ENCODE measurements at regions not wholly inside any gene's neighbourhood (a gene's known extent, or its start where the extent isn't known, plus 50 kb on each side); places are given as distances from the start of the nearest gene placed in this dataset.

DNA sequence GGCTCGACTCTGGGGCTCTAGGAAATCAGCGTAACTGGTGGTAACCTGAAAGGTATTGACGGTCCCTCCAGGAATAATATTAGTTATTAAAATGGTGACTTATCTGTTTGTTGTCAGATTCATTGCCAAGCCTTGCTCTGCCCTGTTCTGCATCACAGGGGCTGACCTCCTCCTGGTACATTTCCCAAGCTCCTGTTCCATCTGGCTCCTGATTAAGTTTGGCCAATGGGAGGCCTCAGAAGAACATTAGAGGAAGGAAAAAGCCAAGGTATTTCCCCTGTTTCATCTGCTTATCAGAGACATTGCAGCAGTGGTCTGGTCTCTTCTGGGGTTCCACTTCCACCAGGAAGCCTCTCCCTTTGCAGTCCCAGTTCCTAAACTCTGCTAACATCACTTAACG, 527.0 kb downstream of the TNS1 start:
- CTCF ChIA-PET = no interaction called here
- DNase-seq (ENCODE audit: low read depth, low spot score) (no peak), ATAC-seq (no peak)
- Histone ChIP-seq H3K9me3 (ENCODE audit: control insufficient read depth, insufficient read depth, low read depth, low read length) (no peaks in the 10 kb centered on the region), H3K4me3 (ENCODE audit: low read depth in 2 of 2, low read length in 2 of 2) (no peak overlapping the region), H3K36me3 (ENCODE audit: control insufficient read depth, insufficient read depth, low read length) (no peaks in the 10 kb centered on the region), H3K27me3 (ENCODE audit: control insufficient read depth, insufficient read depth, low read length) (no peaks in the 10 kb centered on the region), H3K27ac (ENCODE audit: low read length) (no peak overlapping the region), H3K4me1 (ENCODE audit: control insufficient read depth, insufficient read depth, low read length) (no peaks in the 10 kb centered on the region)
- TF ChIP-seq SIN3A (IDR thresholded peaks at IDR 0.05; ENCODE audit: borderline replicate concordance, insufficient read depth, low read depth, low read length) (no peak), POLR2AphosphoS5 (IDR thresholded peaks at IDR 0.05; ENCODE audit: low read depth, low read length) (no peak), TCF7L2 (IDR thresholded peaks at IDR 0.05; ENCODE audit: low read depth, low read length) (no peak)
- TF ChIP-seq, protein P1, sequence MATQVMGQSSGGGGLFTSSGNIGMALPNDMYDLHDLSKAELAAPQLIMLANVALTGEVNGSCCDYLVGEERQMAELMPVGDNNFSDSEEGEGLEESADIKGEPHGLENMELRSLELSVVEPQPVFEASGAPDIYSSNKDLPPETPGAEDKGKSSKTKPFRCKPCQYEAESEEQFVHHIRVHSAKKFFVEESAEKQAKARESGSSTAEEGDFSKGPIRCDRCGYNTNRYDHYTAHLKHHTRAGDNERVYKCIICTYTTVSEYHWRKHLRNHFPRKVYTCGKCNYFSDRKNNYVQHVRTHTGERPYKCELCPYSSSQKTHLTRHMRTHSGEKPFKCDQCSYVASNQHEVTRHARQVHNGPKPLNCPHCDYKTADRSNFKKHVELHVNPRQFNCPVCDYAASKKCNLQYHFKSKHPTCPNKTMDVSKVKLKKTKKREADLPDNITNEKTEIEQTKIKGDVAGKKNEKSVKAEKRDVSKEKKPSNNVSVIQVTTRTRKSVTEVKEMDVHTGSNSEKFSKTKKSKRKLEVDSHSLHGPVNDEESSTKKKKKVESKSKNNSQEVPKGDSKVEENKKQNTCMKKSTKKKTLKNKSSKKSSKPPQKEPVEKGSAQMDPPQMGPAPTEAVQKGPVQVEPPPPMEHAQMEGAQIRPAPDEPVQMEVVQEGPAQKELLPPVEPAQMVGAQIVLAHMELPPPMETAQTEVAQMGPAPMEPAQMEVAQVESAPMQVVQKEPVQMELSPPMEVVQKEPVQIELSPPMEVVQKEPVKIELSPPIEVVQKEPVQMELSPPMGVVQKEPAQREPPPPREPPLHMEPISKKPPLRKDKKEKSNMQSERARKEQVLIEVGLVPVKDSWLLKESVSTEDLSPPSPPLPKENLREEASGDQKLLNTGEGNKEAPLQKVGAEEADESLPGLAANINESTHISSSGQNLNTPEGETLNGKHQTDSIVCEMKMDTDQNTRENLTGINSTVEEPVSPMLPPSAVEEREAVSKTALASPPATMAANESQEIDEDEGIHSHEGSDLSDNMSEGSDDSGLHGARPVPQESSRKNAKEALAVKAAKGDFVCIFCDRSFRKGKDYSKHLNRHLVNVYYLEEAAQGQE (IDR thresholded peaks at IDR 0.05; ENCODE audit: insufficient read depth in 1 of 2, low read depth in 2 of 2, low read length in 1 of 2) = no peak
- TF ChIP-seq, protein P2, sequence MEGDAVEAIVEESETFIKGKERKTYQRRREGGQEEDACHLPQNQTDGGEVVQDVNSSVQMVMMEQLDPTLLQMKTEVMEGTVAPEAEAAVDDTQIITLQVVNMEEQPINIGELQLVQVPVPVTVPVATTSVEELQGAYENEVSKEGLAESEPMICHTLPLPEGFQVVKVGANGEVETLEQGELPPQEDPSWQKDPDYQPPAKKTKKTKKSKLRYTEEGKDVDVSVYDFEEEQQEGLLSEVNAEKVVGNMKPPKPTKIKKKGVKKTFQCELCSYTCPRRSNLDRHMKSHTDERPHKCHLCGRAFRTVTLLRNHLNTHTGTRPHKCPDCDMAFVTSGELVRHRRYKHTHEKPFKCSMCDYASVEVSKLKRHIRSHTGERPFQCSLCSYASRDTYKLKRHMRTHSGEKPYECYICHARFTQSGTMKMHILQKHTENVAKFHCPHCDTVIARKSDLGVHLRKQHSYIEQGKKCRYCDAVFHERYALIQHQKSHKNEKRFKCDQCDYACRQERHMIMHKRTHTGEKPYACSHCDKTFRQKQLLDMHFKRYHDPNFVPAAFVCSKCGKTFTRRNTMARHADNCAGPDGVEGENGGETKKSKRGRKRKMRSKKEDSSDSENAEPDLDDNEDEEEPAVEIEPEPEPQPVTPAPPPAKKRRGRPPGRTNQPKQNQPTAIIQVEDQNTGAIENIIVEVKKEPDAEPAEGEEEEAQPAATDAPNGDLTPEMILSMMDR (IDR thresholded peaks at IDR 0.05) = no peak
- POLR2A ChIA-PET = no interaction called here
- in situ Hi-C loops (cut with HindIII; ENCODE audit: low pct_unique_long_range_greater_than_20kb, low sequenced_read_pairs) = no loop called here
- intact Hi-C loops (cut with micrococcal nuclease; ENCODE audit: unreplicated experiment) = no loop called here
- BruUV-seq (replicated peaks) = no TSS peak

DNA sequence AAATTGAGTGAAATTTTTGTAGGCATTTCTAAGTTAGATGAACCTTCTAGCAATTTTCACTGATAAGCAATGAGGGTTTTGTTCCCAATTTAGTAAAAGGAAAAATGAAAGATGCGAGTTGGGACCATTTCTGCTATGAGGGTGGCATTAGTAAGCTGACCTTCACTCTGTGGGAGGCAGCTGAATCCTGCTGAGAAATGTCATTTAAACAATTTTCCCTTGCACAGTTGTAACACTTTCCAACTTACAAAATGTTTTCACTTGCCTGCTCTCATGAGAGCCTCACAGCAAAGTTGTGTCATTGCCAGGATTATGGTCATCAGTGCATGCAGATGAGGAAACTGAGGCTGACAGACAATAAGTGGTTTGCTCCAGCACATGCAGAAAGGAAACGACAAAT, 527.7 kb downstream of the TNS1 start:
- Histone ChIP-seq H3K27ac (ENCODE audit: low read length) (no peak overlapping the region), H3K36me3 (ENCODE audit: control insufficient read depth, insufficient read depth, low read length) (no peaks in the 10 kb centered on the region), H3K4me3 (ENCODE audit: low read depth in 2 of 2, low read length in 2 of 2) (no peak overlapping the region), H3K27me3 (ENCODE audit: control insufficient read depth, insufficient read depth, low read length) (no peaks in the 10 kb centered on the region), H3K9me3 (ENCODE audit: control insufficient read depth, insufficient read depth, low read depth, low read length) (no peaks in the 10 kb centered on the region), H3K4me1 (ENCODE audit: control insufficient read depth, insufficient read depth, low read length) (no peaks in the 10 kb centered on the region)
- POLR2A ChIA-PET = no interaction called here
- TF ChIP-seq SIN3A (IDR thresholded peaks at IDR 0.05; ENCODE audit: borderline replicate concordance, insufficient read depth, low read depth, low read length) (no peak), TCF7L2 (IDR thresholded peaks at IDR 0.05; ENCODE audit: low read depth, low read length) (no peak), POLR2AphosphoS5 (IDR thresholded peaks at IDR 0.05; ENCODE audit: low read depth, low read length) (no peak)
- TF ChIP-seq, protein P1 (IDR thresholded peaks at IDR 0.05; ENCODE audit: insufficient read depth in 1 of 2, low read depth in 2 of 2, low read length in 1 of 2) = no peak
- TF ChIP-seq, protein P2 (IDR thresholded peaks at IDR 0.05) = no peak
- DNase-seq (ENCODE audit: low read depth, low spot score) (no peak), ATAC-seq (no peak)
- no TSS peak for BruUV-seq (replicated peaks)
- CTCF ChIA-PET = no interaction called here
- in situ Hi-C loops (cut with HindIII; ENCODE audit: low pct_unique_long_range_greater_than_20kb, low sequenced_read_pairs) = no loop called here
- intact Hi-C loops (cut with micrococcal nuclease; ENCODE audit: unreplicated experiment) = no loop called here

Measured in Panc1 (cell line).